H9 (cell line): ENCODE measurements at regions not wholly inside any gene's neighbourhood (a gene's known extent, or its start where the extent isn't known, plus 50 kb on each side); places are given as distances from the start of the nearest gene placed in this dataset.

Experiments used
- DNase-seq: peaks from one replicate; pipeline ENCODE4 v3.0.0-alpha.2; 2017
- H2AFZ ChIP-seq: one replicate; pipeline ENCODE4 v1.6.1; 2013; ENCODE audit warnings: mild to moderate bottlenecking, low read length, control low read depth, moderate library complexity
- H2AK5ac ChIP-seq: 2 replicates; pipeline ENCODE4 v1.6.1; 2013; ENCODE audit warnings: low read length, control low read depth, mixed read lengths; ENCODE audit not compliant: insufficient read length
- H2BK120ac ChIP-seq: one replicate; pipeline ENCODE4 v1.6.1; 2013; ENCODE audit warnings: low read depth, mild to moderate bottlenecking, low read length, control low read depth, inconsistent platforms; ENCODE audit not compliant: poor library complexity, severe bottlenecking
- H2BK12ac ChIP-seq: 2 replicates; pipeline ENCODE4 v1.6.1; 2013; ENCODE audit warnings: low read length, control low read depth, mixed read lengths, low read depth; ENCODE audit not compliant: insufficient read length
- H2BK15ac ChIP-seq: 2 replicates; pipeline ENCODE4 v1.6.1; 2013; ENCODE audit warnings: low read depth, low read length, control low read depth
- H2BK20ac ChIP-seq: one replicate; pipeline ENCODE4 v1.6.1; 2013; ENCODE audit warnings: low read depth, mild to moderate bottlenecking, low read length, control low read depth, inconsistent platforms; ENCODE audit not compliant: poor library complexity, severe bottlenecking
- H2BK5ac ChIP-seq: 2 replicates; pipeline ENCODE4 v1.6.1; 2013; ENCODE audit warnings: low read length, control low read depth, mixed read lengths; ENCODE audit not compliant: insufficient read length
- H3K14ac ChIP-seq: 2 replicates; pipeline ENCODE4 v1.6.1; 2013; ENCODE audit warnings: low read length, control low read depth; ENCODE audit not compliant: insufficient read depth
- H3K18ac ChIP-seq: 2 replicates; pipeline ENCODE4 v1.6.1; 2013; ENCODE audit warnings: low read depth, mild to moderate bottlenecking, mixed read lengths, low read length, control low read depth; ENCODE audit not compliant: insufficient read length
- H3K23ac ChIP-seq: 2 replicates; pipeline ENCODE4 v1.6.1; 2013; ENCODE audit warnings: low read length, control low read depth, mixed read lengths, low read depth; ENCODE audit not compliant: insufficient read length
- H3K23me2 ChIP-seq: 2 replicates; pipeline ENCODE4 v1.6.1; 2013; ENCODE audit warnings: low read depth, mild to moderate bottlenecking, mixed read lengths, low read length, control low read depth; ENCODE audit not compliant: insufficient read length, poor library complexity, severe bottlenecking
- H3K27ac ChIP-seq: 2 replicates; pipeline ENCODE4 v1.5.1; 2013; ENCODE audit warnings: low read length, control low read depth, mixed read lengths, low read depth; ENCODE audit not compliant: insufficient read length
- H3K27me3 ChIP-seq: 2 replicates; pipeline ENCODE4 v1.6.1; 2013; ENCODE audit warnings: low read length, control low read depth, inconsistent platforms; ENCODE audit not compliant: insufficient read depth
- H3K4ac ChIP-seq: 2 replicates; pipeline ENCODE4 v1.6.1; 2013; ENCODE audit warnings: low read depth, mild to moderate bottlenecking, control low read depth, inconsistent platforms, low read length, moderate library complexity
- H3K4me1 ChIP-seq: 2 replicates; pipeline ENCODE4 v1.6.1; 2013; ENCODE audit warnings: low read length, control low read depth, inconsistent platforms; ENCODE audit not compliant: insufficient read depth
- H3K4me2 ChIP-seq: 2 replicates; pipeline ENCODE4 v1.6.1; 2013; ENCODE audit warnings: low read length, control low read depth, mixed read lengths; ENCODE audit not compliant: insufficient read length, insufficient read depth
- H3K56ac ChIP-seq: 2 replicates; pipeline ENCODE4 v1.6.1; 2013; ENCODE audit warnings: low read depth, mild to moderate bottlenecking, mixed read lengths, low read length, control low read depth; ENCODE audit not compliant: insufficient read length
- H3K79me1 ChIP-seq: 2 replicates; pipeline ENCODE4 v1.6.1; 2013; ENCODE audit warnings: low read depth, mild to moderate bottlenecking, moderate library complexity, low read length, control low read depth, inconsistent platforms; ENCODE audit not compliant: insufficient read depth, poor library complexity, severe bottlenecking
- H3K79me2 ChIP-seq: 2 replicates; pipeline ENCODE4 v1.6.1; 2013; ENCODE audit warnings: low read length, control low read depth, inconsistent platforms; ENCODE audit not compliant: insufficient read depth
- H3K9ac ChIP-seq: 2 replicates; pipeline ENCODE4 v1.6.1; 2013; ENCODE audit warnings: low read length, control low read depth, mixed read lengths; ENCODE audit not compliant: insufficient read length; ENCODE audit errors: extremely low read depth
- H3K9me3 ChIP-seq: one replicate; pipeline ENCODE4 v1.6.1; 2013; ENCODE audit warnings: low read depth, low read length, inconsistent platforms; ENCODE audit not compliant: control insufficient read depth
- H3T11ph ChIP-seq: one replicate; pipeline ENCODE4 v1.6.1; 2013; ENCODE audit warnings: mild to moderate bottlenecking, low read length, control low read depth, inconsistent platforms
- H4K20me1 ChIP-seq: one replicate; pipeline ENCODE4 v1.6.1; 2013; ENCODE audit not compliant: control insufficient read depth, insufficient read length, insufficient read depth
- H4K5ac ChIP-seq: 2 replicates; pipeline ENCODE4 v1.6.1; 2013; ENCODE audit warnings: low read depth, mild to moderate bottlenecking, mixed read lengths, low read length, control low read depth; ENCODE audit not compliant: insufficient read length
- H4K8ac ChIP-seq: replicated peaks from 2 replicates; pipeline ENCODE4 v1.6.1; 2013; ENCODE audit warnings: low read length, control low read depth, mixed read lengths, low read depth; ENCODE audit not compliant: insufficient read length
- H4K91ac ChIP-seq: 2 replicates; pipeline ENCODE4 v1.6.1; 2013; ENCODE audit warnings: low read depth, mild to moderate bottlenecking, moderate library complexity, mixed read lengths, low read length, control low read depth; ENCODE audit not compliant: insufficient read length
- H3K27ac Mint-ChIP-seq, 3 experiments: 2 replicates in 2 of 3; 3 replicates in 1 of 3; pipeline ENCODE4 v1.8.0; 2020 to 2021; ENCODE audit warnings: mixed read lengths in 3 of 3, mild to moderate bottlenecking in 1 of 3, moderate library complexity in 1 of 3
- H3K27me3 Mint-ChIP-seq: 2 replicates; pipeline ENCODE4 v1.8.0; 2021; ENCODE audit warnings: low read depth, mild to moderate bottlenecking, moderate library complexity, mixed read lengths
- H3K36me3 Mint-ChIP-seq, 3 experiments: 2 replicates in 2 of 3; 3 replicates in 1 of 3; pipeline ENCODE4 v1.8.0; 2020 to 2021; ENCODE audit warnings: low read depth in 3 of 3, mixed read lengths in 3 of 3; ENCODE audit not compliant: insufficient read depth in 1 of 3
- H3K4me1 Mint-ChIP-seq, 2 experiments: 2 replicates each; pipeline ENCODE4 v1.8.0; 2020; ENCODE audit warnings: mixed read lengths in 2 of 2
- H3K4me3 Mint-ChIP-seq, 2 experiments: 2 replicates in 1 of 2; 3 replicates in 1 of 2; pipeline ENCODE4 v1.8.0; 2020 to 2021; ENCODE audit warnings: mild to moderate bottlenecking in 2 of 2, mixed read lengths in 2 of 2, moderate library complexity in 1 of 2
- H3K9me3 Mint-ChIP-seq, 2 experiments: 2 replicates in 1 of 2; 3 replicates in 1 of 2; pipeline ENCODE4 v1.8.0; 2020; ENCODE audit warnings: mild to moderate bottlenecking in 2 of 2, mixed read lengths in 2 of 2, moderate library complexity in 1 of 2
- CTCF ChIP-seq: fragments of 200-600 bp; sonication (generic); conservative IDR thresholded peaks from 3 replicates; pipeline ENCODE4 v1.8.0; 2021; ENCODE audit warnings: antibody characterized with exemption, mild to moderate bottlenecking
- WGBS: extraction: QIAGEN DNeasy Blood & Tissue Kit; methylation state at CpG from one replicate; pipeline ENCODE4 v1.1.7; 2013; ENCODE audit warnings: missing lambda C conversion rate, low lambda C conversion rate, mixed read lengths; ENCODE audit not compliant: insufficient read length; ENCODE audit errors: extremely low coverage; 5-methylcytosine and 5-hydroxymethylcytosine counted together

GRCh38 chr5:1726469-1726865, 73.2 kb downstream of the MRPL36 start:
- H3K27ac ChIP-seq, result no peak overlapping the region
- Mint-ChIP-seq H3K27me3 (peaks cover 22% of the 10 kb centered on the region), H3K4me3 (no peak overlapping the region), H3K9me3 (no peaks in the 10 kb centered on the region), H3K4me1 (peaks cover 27 to 28% of the 10 kb centered on the region in 2 experiments), H3K27ac (0 out of 7 replicates have a peak overlapping the region, but pooled peaks of 1 of the 3 experiments have one; percentile 34), H3K36me3 (no peaks in the 10 kb centered on the region; a peak in 1 of 7 replicates)
- H3K4ac ChIP-seq, result no peak overlapping the region
- no peak overlapping the region for H3K18ac ChIP-seq
- H3K9ac ChIP-seq, result no peak overlapping the region
- H4K8ac ChIP-seq, result no peak overlapping the region
- no peak overlapping the region for H4K5ac ChIP-seq
- no peaks in the 10 kb centered on the region for H3K9me3 ChIP-seq
- H3K23ac ChIP-seq, result no peak overlapping the region
- H3K79me1 ChIP-seq, result no peaks in the 10 kb centered on the region
- no peak overlapping the region for H3K4me2 ChIP-seq
- no peaks in the 10 kb centered on the region for H3K79me2 ChIP-seq
- WGBS, result no CpG with 5 or more reads among the region's 11 CpGs
- no peaks in the 10 kb centered on the region for H4K20me1 ChIP-seq
- H2BK5ac ChIP-seq, result no peak overlapping the region
- no peak overlapping the region for H2BK12ac ChIP-seq
- H3K56ac ChIP-seq, result no peak overlapping the region
- no peak overlapping the region for H2BK120ac ChIP-seq
- no peaks in the 10 kb centered on the region for H3K4me1 ChIP-seq
- no peak overlapping the region for H3K14ac ChIP-seq
- H3K23me2 ChIP-seq, result no peaks in the 10 kb centered on the region
- no peak overlapping the region for H2AK5ac ChIP-seq
- DNase-seq, result peak; percentile 16
- H2BK15ac ChIP-seq, result no peak overlapping the region
- no peaks in the 10 kb centered on the region for H3K27me3 ChIP-seq
- no peak overlapping the region for H4K91ac ChIP-seq
- H2BK20ac ChIP-seq, result no peak overlapping the region
- no peak overlapping the region for H2AFZ ChIP-seq
- no peak overlapping the region for H3T11ph ChIP-seq
- TF ChIP-seq CTCF, result no peak
